ENCODE measurements at regions not wholly inside any gene's neighbourhood (a gene's known extent, or its start where the extent isn't known, plus 50 kb on each side); places are given as distances from the start of the nearest gene placed in this dataset.

DNA sequence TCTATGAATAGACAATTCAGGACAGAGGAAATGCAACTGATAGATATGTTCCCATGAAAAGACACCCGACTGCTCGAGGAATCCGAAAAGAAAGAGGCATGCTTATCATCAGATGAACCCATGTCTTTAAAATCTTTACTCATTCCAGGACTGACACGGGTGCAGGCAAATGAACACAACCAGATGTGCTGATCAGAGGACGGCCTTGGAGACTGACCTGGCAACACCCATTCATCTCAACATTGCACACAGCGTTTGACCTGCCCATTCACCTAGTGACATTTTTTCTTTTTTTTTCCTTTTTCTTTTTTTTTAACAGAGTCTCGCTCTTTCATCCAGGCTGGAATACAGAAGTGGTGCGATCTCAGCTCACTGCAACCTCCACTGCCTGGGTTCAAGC lies 377.5 kb downstream of the EIPR1 start:
- H3K4me1 ChIP-seq (ENCODE audit: control insufficient read depth in 4 of 4, insufficient read depth in 4 of 4, low read length in 3 of 4), result no peaks in the 10 kb centered on the region
- no peaks in the 10 kb centered on the region for H3K36me3 ChIP-seq (ENCODE audit: control insufficient read depth in 4 of 4, insufficient read depth in 3 of 4, low read depth in 1 of 4, low read length in 3 of 4)
- DNase-seq (ENCODE audit: low spot score), result no peak
- H3K27me3 ChIP-seq (ENCODE audit: control insufficient read depth in 4 of 4, insufficient read depth in 4 of 4, low read length in 3 of 4), result peaks cover 0 to 13% (median 0%) of the 10 kb centered on the region in 4 donors
- no peak overlapping the region for H3K9ac ChIP-seq (ENCODE audit: low read depth in 1 of 2, low read length in 2 of 2)
- H3K27ac ChIP-seq (ENCODE audit: low read depth in 1 of 2, low read length in 2 of 2), result no peak overlapping the region
- no peaks in the 10 kb centered on the region for H3K9me3 ChIP-seq (ENCODE audit: control insufficient read depth in 4 of 4, low read length in 3 of 4)
- TF ChIP-seq, protein P1, sequence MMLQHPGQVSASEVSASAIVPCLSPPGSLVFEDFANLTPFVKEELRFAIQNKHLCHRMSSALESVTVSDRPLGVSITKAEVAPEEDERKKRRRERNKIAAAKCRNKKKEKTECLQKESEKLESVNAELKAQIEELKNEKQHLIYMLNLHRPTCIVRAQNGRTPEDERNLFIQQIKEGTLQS (IDR thresholded peaks at IDR 0.05), result no peak
- TF ChIP-seq JUND (IDR thresholded peaks at IDR 0.05) (no peak), NR2F2 (IDR thresholded peaks at IDR 0.05) (no peak), TAF1 (conservative IDR thresholded peaks at IDR 0.05) (no peak)
- WGBS, result 74% methylated on average over 8 of the region's 8 CpGs
- no peak overlapping the region for H3K4me3 ChIP-seq (ENCODE audit: low read depth in 1 of 3, low read length in 3 of 3)

DNA sequence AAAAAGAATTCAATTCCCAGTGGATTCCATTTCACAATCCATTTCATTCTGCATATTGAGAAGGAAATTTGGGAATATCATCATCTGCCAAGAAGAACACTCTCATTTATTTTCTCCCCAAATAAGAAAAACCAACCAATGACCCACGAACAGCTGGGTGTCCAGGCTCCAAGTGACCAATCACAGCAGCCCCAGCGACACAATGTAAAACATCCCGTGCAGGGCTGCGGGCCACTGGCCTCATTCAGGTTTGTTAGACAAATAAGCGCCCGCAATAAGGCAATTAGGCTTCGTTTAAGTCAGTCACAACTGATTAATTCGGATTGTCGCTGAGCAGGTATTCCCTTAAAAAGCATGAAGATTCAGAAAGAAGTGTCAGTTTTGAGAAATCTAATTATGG lies 378.6 kb downstream of the EIPR1 start:
- Histone ChIP-seq H3K9ac (ENCODE audit: low read depth in 1 of 2, low read length in 2 of 2) (no peak overlapping the region), H3K4me3 (ENCODE audit: low read depth in 1 of 3, low read length in 3 of 3) (no peak overlapping the region), H3K27ac (ENCODE audit: low read depth in 1 of 2, low read length in 2 of 2) (no peak overlapping the region), H3K4me1 (ENCODE audit: control insufficient read depth in 4 of 4, insufficient read depth in 4 of 4, low read length in 3 of 4) (no peaks in the 10 kb centered on the region), H3K36me3 (ENCODE audit: control insufficient read depth in 4 of 4, insufficient read depth in 3 of 4, low read depth in 1 of 4, low read length in 3 of 4) (no peaks in the 10 kb centered on the region), H3K27me3 (ENCODE audit: control insufficient read depth in 4 of 4, insufficient read depth in 4 of 4, low read length in 3 of 4) (peaks cover 0 to 9% (median 0%) of the 10 kb centered on the region in 4 donors), H3K9me3 (ENCODE audit: control insufficient read depth in 4 of 4, low read length in 3 of 4) (no peaks in the 10 kb centered on the region)
- no peak for DNase-seq (ENCODE audit: low spot score)
- 77% methylated on average over 9 of the region's 9 CpGs for WGBS
- TF ChIP-seq, protein P2, sequence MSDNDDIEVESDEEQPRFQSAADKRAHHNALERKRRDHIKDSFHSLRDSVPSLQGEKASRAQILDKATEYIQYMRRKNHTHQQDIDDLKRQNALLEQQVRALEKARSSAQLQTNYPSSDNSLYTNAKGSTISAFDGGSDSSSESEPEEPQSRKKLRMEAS (IDR thresholded peaks at IDR 0.05), result no peak
- TF ChIP-seq RAD21 (IDR thresholded peaks at IDR 0.05), result no peak
- TF ChIP-seq HNF4G (IDR thresholded peaks at IDR 0.05), result no peak
- TF ChIP-seq, protein P3, sequence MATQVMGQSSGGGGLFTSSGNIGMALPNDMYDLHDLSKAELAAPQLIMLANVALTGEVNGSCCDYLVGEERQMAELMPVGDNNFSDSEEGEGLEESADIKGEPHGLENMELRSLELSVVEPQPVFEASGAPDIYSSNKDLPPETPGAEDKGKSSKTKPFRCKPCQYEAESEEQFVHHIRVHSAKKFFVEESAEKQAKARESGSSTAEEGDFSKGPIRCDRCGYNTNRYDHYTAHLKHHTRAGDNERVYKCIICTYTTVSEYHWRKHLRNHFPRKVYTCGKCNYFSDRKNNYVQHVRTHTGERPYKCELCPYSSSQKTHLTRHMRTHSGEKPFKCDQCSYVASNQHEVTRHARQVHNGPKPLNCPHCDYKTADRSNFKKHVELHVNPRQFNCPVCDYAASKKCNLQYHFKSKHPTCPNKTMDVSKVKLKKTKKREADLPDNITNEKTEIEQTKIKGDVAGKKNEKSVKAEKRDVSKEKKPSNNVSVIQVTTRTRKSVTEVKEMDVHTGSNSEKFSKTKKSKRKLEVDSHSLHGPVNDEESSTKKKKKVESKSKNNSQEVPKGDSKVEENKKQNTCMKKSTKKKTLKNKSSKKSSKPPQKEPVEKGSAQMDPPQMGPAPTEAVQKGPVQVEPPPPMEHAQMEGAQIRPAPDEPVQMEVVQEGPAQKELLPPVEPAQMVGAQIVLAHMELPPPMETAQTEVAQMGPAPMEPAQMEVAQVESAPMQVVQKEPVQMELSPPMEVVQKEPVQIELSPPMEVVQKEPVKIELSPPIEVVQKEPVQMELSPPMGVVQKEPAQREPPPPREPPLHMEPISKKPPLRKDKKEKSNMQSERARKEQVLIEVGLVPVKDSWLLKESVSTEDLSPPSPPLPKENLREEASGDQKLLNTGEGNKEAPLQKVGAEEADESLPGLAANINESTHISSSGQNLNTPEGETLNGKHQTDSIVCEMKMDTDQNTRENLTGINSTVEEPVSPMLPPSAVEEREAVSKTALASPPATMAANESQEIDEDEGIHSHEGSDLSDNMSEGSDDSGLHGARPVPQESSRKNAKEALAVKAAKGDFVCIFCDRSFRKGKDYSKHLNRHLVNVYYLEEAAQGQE (IDR thresholded peaks at IDR 0.05), result no peak
- no peak for TF ChIP-seq SP1 (IDR thresholded peaks at IDR 0.05)
- TF ChIP-seq YY1 (IDR thresholded peaks at IDR 0.05), result no peak
- TF ChIP-seq, protein P4, sequence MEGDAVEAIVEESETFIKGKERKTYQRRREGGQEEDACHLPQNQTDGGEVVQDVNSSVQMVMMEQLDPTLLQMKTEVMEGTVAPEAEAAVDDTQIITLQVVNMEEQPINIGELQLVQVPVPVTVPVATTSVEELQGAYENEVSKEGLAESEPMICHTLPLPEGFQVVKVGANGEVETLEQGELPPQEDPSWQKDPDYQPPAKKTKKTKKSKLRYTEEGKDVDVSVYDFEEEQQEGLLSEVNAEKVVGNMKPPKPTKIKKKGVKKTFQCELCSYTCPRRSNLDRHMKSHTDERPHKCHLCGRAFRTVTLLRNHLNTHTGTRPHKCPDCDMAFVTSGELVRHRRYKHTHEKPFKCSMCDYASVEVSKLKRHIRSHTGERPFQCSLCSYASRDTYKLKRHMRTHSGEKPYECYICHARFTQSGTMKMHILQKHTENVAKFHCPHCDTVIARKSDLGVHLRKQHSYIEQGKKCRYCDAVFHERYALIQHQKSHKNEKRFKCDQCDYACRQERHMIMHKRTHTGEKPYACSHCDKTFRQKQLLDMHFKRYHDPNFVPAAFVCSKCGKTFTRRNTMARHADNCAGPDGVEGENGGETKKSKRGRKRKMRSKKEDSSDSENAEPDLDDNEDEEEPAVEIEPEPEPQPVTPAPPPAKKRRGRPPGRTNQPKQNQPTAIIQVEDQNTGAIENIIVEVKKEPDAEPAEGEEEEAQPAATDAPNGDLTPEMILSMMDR (IDR thresholded peaks at IDR 0.05; ENCODE audit: low read depth, low read length, missing input control), result no peak
- TF ChIP-seq HNF4A (conservative IDR thresholded peaks at IDR 0.05), result no peak

DNA sequence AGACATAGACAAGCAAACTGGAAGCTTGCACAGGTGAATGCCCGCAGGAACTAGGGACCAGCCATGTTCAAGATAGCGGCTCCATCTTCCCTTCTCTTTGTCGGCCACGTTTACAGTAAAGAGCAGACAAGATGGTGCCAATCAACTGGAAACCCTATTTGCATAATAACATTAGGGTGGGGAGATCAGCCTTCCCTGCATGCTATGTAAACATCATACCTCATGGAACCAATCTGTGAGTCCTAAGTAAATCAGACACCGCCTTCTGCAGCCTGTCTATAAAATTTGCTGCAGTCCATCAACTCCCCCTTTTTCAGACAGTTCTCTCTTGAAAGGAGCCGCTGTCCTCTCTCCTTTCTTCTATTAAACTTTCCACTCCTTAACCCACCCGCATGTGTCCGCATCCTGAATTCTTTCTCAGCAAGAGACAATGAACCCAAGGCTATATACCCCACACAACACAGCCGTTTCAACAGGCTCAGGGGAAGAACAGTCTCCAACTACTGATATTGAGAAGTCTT lies 384.4 kb downstream of the EIPR1 start:
- no peak overlapping the region for H3K9ac ChIP-seq (ENCODE audit: low read depth in 1 of 2, low read length in 2 of 2)
- H3K27me3 ChIP-seq (ENCODE audit: control insufficient read depth in 4 of 4, insufficient read depth in 4 of 4, low read length in 3 of 4), result no peaks in the 10 kb centered on the region
- no peaks in the 10 kb centered on the region for H3K9me3 ChIP-seq (ENCODE audit: control insufficient read depth in 4 of 4, low read length in 3 of 4)
- no peak for DNase-seq (ENCODE audit: low spot score)
- 80% methylated on average over 9 of the region's 9 CpGs for WGBS
- H3K36me3 ChIP-seq (ENCODE audit: control insufficient read depth in 4 of 4, insufficient read depth in 3 of 4, low read depth in 1 of 4, low read length in 3 of 4), result no peaks in the 10 kb centered on the region
- H3K4me1 ChIP-seq (ENCODE audit: control insufficient read depth in 4 of 4, insufficient read depth in 4 of 4, low read length in 3 of 4), result no peaks in the 10 kb centered on the region
- H3K27ac ChIP-seq (ENCODE audit: low read depth in 1 of 2, low read length in 2 of 2), result no peak overlapping the region
- no peak overlapping the region for H3K4me3 ChIP-seq (ENCODE audit: low read depth in 1 of 3, low read length in 3 of 3)
- TF ChIP-seq YY1 (IDR thresholded peaks at IDR 0.05) (no peak), RAD21 (IDR thresholded peaks at IDR 0.05) (no peak), FOXA2 (IDR thresholded peaks at IDR 0.05) (no peak), HNF4A (conservative IDR thresholded peaks at IDR 0.05) (no peak), TAF1 (conservative IDR thresholded peaks at IDR 0.05) (no peak), SP1 (IDR thresholded peaks at IDR 0.05) (no peak), GABPA (IDR thresholded peaks at IDR 0.05 in 1 of 2, conservative IDR thresholded peaks at IDR 0.05 in 1 of 2) (no peak), JUND (IDR thresholded peaks at IDR 0.05) (no peak), RXRA (IDR thresholded peaks at IDR 0.05) (no peak), NR2F2 (IDR thresholded peaks at IDR 0.05) (no peak), EGR1 (IDR thresholded peaks at IDR 0.05; ENCODE audit: low read depth in 2 of 2) (no peak), FOXA1 (IDR thresholded peaks at IDR 0.05) (no peak), HNF4G (IDR thresholded peaks at IDR 0.05) (no peak)
- TF ChIP-seq, protein P2 (IDR thresholded peaks at IDR 0.05), result no peak
- TF ChIP-seq, protein P3 (IDR thresholded peaks at IDR 0.05), result no peak

Measured in liver (tissue), 8 donors.